HCT116 (cell line): ENCODE measurements at regions not wholly inside any gene's neighbourhood (a gene's known extent, or its start where the extent isn't known, plus 50 kb on each side); places are given as distances from the start of the nearest gene placed in this dataset.

Source experiments
- ATAC-seq: fragments of 200-7000 bp; cut with Tn5 transposase; 2 replicates; pipeline ENCODE4 v1.9.1; 2020; ENCODE audit warnings: mild to moderate bottlenecking, moderate library complexity
- BruUV-seq: library from RNA; stranded (reverse); fragments of 400-500 nt; replicated peaks from 2 replicates; lab custom pipeline; 2021; lab: Mats Ljungman, UMichigan
- CTCF ChIA-PET: fragments of 300-600 bp; sonication (Branson Sonifier 250); formaldehyde crosslinking; loops from one replicate; lab custom pipeline; 2021; ENCODE audit warnings: antibody characterized with exemption; lab: Charles Lee
- POLR2A ChIA-PET: fragments of 300-600, 350-600 bp; sonication (Branson Sonifier 250); formaldehyde crosslinking; loops from one replicate; lab custom pipeline; 2021; ENCODE audit warnings: antibody characterized with exemption; lab: Charles Lee
- RAD21 ChIA-PET, 2 experiments: fragments of 300-600 bp; sonication (Branson Sonifier 250); formaldehyde crosslinking; loops; one replicate each; lab custom pipeline; 2023; ENCODE audit warnings: low total read pairs in 2 of 2; ENCODE audit not compliant: uncharacterized antibody in 2 of 2, unreplicated experiment in 2 of 2, low non-redundant PET in 1 of 2; lab: Charles Lee
- DNase-seq: peaks from one replicate; pipeline ENCODE4 v3.0.0-alpha.2; 2010; ENCODE audit warnings: low read depth, low spot score
- H2AFZ ChIP-seq: fragments of 200-600 bp; shearing (Covaris generic), sonication (generic); 2 replicates; pipeline ENCODE4 v1.6.1; 2017; ENCODE audit warnings: low read depth, mixed run types, mixed read lengths, antibody characterized with exemption, low read length; ENCODE audit not compliant: poor library complexity, severe bottlenecking
- H3K27ac ChIP-seq: 2 replicates; pipeline ENCODE4 v1.5.1; 2012; ENCODE audit warnings: low read depth, low read length
- H3K27me3 ChIP-seq: fragments of 200-600 bp; sonication (generic); 2 replicates; pipeline ENCODE4 v1.6.1; 2016; ENCODE audit warnings: mixed run types, low read length, mixed read lengths; ENCODE audit not compliant: insufficient read depth
- H3K36me3 ChIP-seq, 2 experiments: fragments of 200-500 bp in 1 of 2; fragments of 200-600 bp in 1 of 2; sonication (Bioruptor generic) in 1 of 2; sonication (generic) in 1 of 2; 2 replicates each; pipeline versions ENCODE4 v1.5.1 to v1.6.1; 2014 to 2016; ENCODE audit warnings: low read length in 2 of 2, inconsistent platforms in 1 of 2, mixed read lengths in 1 of 2, mixed run types in 1 of 2; ENCODE audit not compliant: insufficient read depth in 2 of 2, control insufficient read depth in 1 of 2
- H3K4me1 ChIP-seq, 2 experiments: fragments of 200-600 bp in 1 of 2; sonication (generic) in 1 of 2; 2 replicates each; pipeline versions ENCODE4 v1.5.1 to v1.6.1; 2012 to 2017; ENCODE audit warnings: low read length in 2 of 2, inconsistent platforms in 1 of 2, mild to moderate bottlenecking in 1 of 2, mixed read lengths in 1 of 2, mixed run types in 1 of 2, moderate library complexity in 1 of 2; ENCODE audit not compliant: insufficient read depth in 2 of 2, control insufficient read depth in 1 of 2
- H3K4me2 ChIP-seq: fragments of 200-600 bp; sonication (generic); 2 replicates; pipeline ENCODE4 v1.6.1; 2017; ENCODE audit warnings: mixed run types, low read length, mixed read lengths
- H3K4me3 ChIP-seq, 2 experiments: fragments of 200-600 bp in 1 of 2; sonication (generic) in 1 of 2; replicated peaks in 1 of 2; 2 replicates each; pipeline ENCODE4 v1.5.1; 2011 to 2016; ENCODE audit warnings: low read length in 2 of 2, control low read depth in 1 of 2, low read depth in 1 of 2, mild to moderate bottlenecking in 1 of 2, mixed read lengths in 1 of 2, mixed run types in 1 of 2
- H3K79me2 ChIP-seq: fragments of 200-600 bp; sonication (generic); 2 replicates; pipeline ENCODE4 v1.6.1; 2017; ENCODE audit warnings: mild to moderate bottlenecking, mixed run types, low read length, moderate library complexity, mixed read lengths; ENCODE audit not compliant: insufficient read depth
- H3K9ac ChIP-seq: fragments of 200-600 bp; sonication (generic); 2 replicates; pipeline ENCODE4 v1.6.1; 2016; ENCODE audit warnings: low read length, mixed read lengths
- H3K9me2 ChIP-seq: fragments of 200-600 bp; sonication (generic), shearing (Covaris generic); 2 replicates; pipeline ENCODE4 v1.6.1; 2017; ENCODE audit warnings: mixed run types, mild to moderate bottlenecking, moderate library complexity; ENCODE audit not compliant: insufficient read depth
- H3K9me3 ChIP-seq, 2 experiments: fragments of 200-500 bp in 1 of 2; fragments of 200-600 bp in 1 of 2; sonication (Bioruptor generic) in 1 of 2; sonication (generic) in 1 of 2; 2 replicates each; pipeline ENCODE4 v1.6.1; 2014 to 2017; ENCODE audit warnings: low read length in 2 of 2, mixed read lengths in 2 of 2, inconsistent platforms in 1 of 2, low read depth in 1 of 2, mild to moderate bottlenecking in 1 of 2, mixed run types in 1 of 2, moderate library complexity in 1 of 2; ENCODE audit not compliant: control insufficient read depth in 1 of 2, insufficient read depth in 1 of 2
- H4K20me1 ChIP-seq: fragments of 200-600 bp; sonication (generic), shearing (Covaris generic); 2 replicates; pipeline ENCODE4 v1.6.1; 2017; ENCODE audit warnings: mixed run types, mild to moderate bottlenecking, moderate library complexity; ENCODE audit not compliant: insufficient read depth
- CBX3 ChIP-seq: IDR thresholded peaks from 2 replicates; pipeline ENCODE4 v1.6.1; 2012; ENCODE audit warnings: low read depth
- CEBPB ChIP-seq: IDR thresholded peaks from 2 replicates; pipeline ENCODE4 v1.6.1; 2012; ENCODE audit warnings: low read depth
- EGR1 ChIP-seq: IDR thresholded peaks from 2 replicates; pipeline ENCODE4 v1.6.1; 2012; ENCODE audit warnings: low read depth
- EZH2 ChIP-seq: fragments of 200-600 bp; sonication (generic); IDR thresholded peaks from 2 replicates; pipeline ENCODE4 v1.6.1; 2017; ENCODE audit warnings: antibody characterized with exemption, mixed run types
- FOSL1 ChIP-seq: IDR thresholded peaks from 2 replicates; pipeline ENCODE4 v1.6.1; 2012; ENCODE audit warnings: low read depth
- MAX ChIP-seq: IDR thresholded peaks from 2 replicates; pipeline ENCODE4 v1.6.1; 2012
- SIN3A ChIP-seq: IDR thresholded peaks from 2 replicates; pipeline ENCODE4 v1.6.1; 2012; ENCODE audit warnings: low read depth
- SRF ChIP-seq: IDR thresholded peaks from 2 replicates; pipeline ENCODE4 v1.6.1; 2012; ENCODE audit warnings: low read depth
- TCF7L2 ChIP-seq: IDR thresholded peaks from 2 replicates; pipeline ENCODE4 v1.7.0; 2011; ENCODE audit warnings: borderline replicate concordance, inconsistent platforms; ENCODE audit not compliant: insufficient read depth, insufficient read length; ENCODE audit errors: extremely low read depth
- YY1 ChIP-seq: IDR thresholded peaks from 2 replicates; pipeline ENCODE4 v1.6.1; 2011; ENCODE audit warnings: low read length, low read depth, moderate library complexity, mild to moderate bottlenecking; ENCODE audit not compliant: insufficient replicate concordance; ENCODE audit errors: extremely low read depth
- ZFX ChIP-seq: fragments of 450-650 bp; IDR thresholded peaks from 2 replicates; pipeline ENCODE4 v1.6.1; 2017
- intact Hi-C: fragments of 100-400 bp; cut with micrococcal nuclease; formaldehyde crosslinking; loops from 2 replicates; pipeline ENCODE4 v1.10.0; 2022
- TF ChIP-seq, protein P1 (sequence below): IDR thresholded peaks from 2 replicates; pipeline ENCODE4 v1.6.1; 2011; ENCODE audit warnings: mild to moderate bottlenecking, low read length, moderate library complexity; ENCODE audit not compliant: insufficient replicate concordance; ENCODE audit errors: extremely low read depth
- TF ChIP-seq, protein P2 (sequence below): IDR thresholded peaks from 2 replicates; pipeline ENCODE4 v1.6.1; 2012; ENCODE audit warnings: low read depth
- TF ChIP-seq, protein P3 (sequence below): IDR thresholded peaks from 2 replicates; pipeline ENCODE4 v1.6.1; 2012

DNA sequence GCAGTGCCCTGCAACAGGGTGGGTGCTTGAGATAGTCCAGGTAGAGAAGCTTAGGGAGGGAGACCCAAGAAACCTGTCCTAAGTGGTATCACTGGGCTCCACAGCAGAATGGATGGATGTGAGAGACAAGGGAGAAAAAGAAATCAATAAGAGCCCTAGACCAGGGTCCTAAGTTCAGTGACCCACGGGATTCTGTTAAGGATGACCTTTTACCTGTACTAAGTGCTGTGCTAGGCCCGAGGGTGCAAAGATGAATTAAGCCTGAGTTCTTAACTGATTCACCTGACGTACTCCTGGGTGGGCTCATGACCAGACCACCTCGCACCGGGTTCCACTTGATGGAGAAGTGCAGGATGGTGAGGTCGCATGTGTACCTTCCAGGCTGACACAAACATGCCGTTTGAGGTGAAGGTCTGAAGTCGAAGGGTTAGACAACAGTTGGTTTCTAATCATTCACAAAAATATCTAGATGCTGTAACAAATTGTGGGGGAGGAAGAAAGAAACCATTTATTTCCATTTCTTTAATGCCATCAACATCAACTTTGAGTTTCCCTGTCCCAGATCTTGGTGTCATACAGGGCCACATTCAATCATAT, 166.5 kb downstream of the HERPUD2 start:
- ATAC-seq (no peak), DNase-seq (no peak)
- Histone ChIP-seq H3K79me2 (no peaks in the 10 kb centered on the region), H3K9me3 (no peaks in the 10 kb centered on the region), H3K9ac (no peak overlapping the region), H3K4me1 (no peaks in the 10 kb centered on the region), H2AFZ (no peak overlapping the region), H3K4me3 (no peak overlapping the region), H3K4me2 (no peak overlapping the region), H3K36me3 (no peaks in the 10 kb centered on the region), H3K27ac (no peak overlapping the region), H3K27me3 (no peaks in the 10 kb centered on the region), H4K20me1 (no peaks in the 10 kb centered on the region), H3K9me2 (no peaks in the 10 kb centered on the region)
- ChIA-PET CTCF (interaction anchor here (1.2 kb wide), 1 partner anchor 8 kb away, joined by 4 read pairs; no protein-coding TSS in a partner anchor), POLR2A (no interaction called here), RAD21 (no interaction called here)
- intact Hi-C loops: no loop called here
- no TSS peak for BruUV-seq
- TF ChIP-seq SIN3A (no peak), TCF7L2 (no peak), ZFX (no peak), CBX3 (no peak), CEBPB (no peak), EZH2 (no peak), FOSL1 (no peak), MAX (no peak), SRF (no peak), EGR1 (no peak), YY1 (no peak)
- TF ChIP-seq, protein P1, sequence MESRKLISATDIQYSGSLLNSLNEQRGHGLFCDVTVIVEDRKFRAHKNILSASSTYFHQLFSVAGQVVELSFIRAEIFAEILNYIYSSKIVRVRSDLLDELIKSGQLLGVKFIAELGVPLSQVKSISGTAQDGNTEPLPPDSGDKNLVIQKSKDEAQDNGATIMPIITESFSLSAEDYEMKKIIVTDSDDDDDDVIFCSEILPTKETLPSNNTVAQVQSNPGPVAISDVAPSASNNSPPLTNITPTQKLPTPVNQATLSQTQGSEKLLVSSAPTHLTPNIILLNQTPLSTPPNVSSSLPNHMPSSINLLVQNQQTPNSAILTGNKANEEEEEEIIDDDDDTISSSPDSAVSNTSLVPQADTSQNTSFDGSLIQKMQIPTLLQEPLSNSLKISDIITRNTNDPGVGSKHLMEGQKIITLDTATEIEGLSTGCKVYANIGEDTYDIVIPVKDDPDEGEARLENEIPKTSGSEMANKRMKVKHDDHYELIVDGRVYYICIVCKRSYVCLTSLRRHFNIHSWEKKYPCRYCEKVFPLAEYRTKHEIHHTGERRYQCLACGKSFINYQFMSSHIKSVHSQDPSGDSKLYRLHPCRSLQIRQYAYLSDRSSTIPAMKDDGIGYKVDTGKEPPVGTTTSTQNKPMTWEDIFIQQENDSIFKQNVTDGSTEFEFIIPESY: no peak
- TF ChIP-seq, protein P2, sequence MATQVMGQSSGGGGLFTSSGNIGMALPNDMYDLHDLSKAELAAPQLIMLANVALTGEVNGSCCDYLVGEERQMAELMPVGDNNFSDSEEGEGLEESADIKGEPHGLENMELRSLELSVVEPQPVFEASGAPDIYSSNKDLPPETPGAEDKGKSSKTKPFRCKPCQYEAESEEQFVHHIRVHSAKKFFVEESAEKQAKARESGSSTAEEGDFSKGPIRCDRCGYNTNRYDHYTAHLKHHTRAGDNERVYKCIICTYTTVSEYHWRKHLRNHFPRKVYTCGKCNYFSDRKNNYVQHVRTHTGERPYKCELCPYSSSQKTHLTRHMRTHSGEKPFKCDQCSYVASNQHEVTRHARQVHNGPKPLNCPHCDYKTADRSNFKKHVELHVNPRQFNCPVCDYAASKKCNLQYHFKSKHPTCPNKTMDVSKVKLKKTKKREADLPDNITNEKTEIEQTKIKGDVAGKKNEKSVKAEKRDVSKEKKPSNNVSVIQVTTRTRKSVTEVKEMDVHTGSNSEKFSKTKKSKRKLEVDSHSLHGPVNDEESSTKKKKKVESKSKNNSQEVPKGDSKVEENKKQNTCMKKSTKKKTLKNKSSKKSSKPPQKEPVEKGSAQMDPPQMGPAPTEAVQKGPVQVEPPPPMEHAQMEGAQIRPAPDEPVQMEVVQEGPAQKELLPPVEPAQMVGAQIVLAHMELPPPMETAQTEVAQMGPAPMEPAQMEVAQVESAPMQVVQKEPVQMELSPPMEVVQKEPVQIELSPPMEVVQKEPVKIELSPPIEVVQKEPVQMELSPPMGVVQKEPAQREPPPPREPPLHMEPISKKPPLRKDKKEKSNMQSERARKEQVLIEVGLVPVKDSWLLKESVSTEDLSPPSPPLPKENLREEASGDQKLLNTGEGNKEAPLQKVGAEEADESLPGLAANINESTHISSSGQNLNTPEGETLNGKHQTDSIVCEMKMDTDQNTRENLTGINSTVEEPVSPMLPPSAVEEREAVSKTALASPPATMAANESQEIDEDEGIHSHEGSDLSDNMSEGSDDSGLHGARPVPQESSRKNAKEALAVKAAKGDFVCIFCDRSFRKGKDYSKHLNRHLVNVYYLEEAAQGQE: no peak
- TF ChIP-seq, protein P3, sequence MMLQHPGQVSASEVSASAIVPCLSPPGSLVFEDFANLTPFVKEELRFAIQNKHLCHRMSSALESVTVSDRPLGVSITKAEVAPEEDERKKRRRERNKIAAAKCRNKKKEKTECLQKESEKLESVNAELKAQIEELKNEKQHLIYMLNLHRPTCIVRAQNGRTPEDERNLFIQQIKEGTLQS: no peak
